ENCODE measurements at regions not wholly inside any gene's neighbourhood (a gene's known extent, or its start where the extent isn't known, plus 50 kb on each side); places are given as distances from the start of the nearest gene placed in this dataset.

DNA sequence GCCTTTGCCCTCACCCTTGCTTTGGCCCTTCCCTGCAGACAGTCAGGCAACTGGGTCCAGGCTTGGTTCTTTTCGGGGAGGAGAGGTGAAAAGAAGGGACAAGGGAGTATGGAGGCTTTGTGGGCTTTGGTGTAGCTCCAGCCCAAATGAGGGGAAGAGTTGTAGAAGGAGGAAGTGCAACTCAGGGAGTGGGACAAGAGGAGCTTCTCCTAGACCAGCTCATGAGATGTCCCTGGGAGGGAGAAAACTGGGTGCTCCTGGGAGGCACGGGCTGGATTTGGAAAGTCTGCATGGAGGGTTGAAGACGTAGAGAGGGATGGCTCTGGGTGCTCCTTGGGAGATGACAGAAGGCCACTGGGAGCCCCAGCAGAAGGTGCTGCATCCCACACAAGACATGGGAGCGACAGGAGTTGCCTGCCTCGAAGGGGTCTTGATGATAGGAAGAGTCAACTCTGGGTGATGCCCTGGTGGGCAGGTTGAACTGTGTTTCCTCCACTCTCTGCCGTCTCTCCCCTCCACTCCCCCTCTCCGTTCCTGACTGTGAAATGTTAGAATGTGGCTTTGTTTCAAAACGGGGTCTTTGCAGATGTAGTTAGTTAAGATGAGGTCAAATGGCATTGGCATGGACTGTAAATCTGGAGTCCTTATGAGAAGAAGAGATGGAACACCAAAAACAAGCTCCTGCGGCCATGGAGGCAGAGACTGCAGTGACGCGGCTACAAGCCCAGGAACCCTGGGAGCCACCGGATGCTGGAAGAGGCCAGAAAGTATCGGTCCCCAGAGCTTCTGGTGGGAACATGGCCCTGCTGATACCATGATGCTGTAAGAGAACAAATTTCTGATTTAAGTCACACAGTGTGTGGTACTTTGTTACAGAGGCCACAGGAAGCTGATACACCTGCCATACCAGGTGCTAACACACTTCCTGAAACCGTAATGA, 298.5 kb downstream of the GLRX3 start:
- Histone ChIP-seq H3K9me1 (ENCODE audit: control insufficient read depth, extremely low read depth, insufficient read depth, low read length) (no peaks in the 10 kb centered on the region), H2AFZ (ENCODE audit: control insufficient read depth, low read length) (no peak overlapping the region), H3K9ac (ENCODE audit: control insufficient read depth, extremely low read depth, insufficient read depth, low read length) (no peak overlapping the region), H3K79me2 (ENCODE audit: control insufficient read depth, insufficient read depth, low read length) (no peaks in the 10 kb centered on the region), H4K20me1 (ENCODE audit: control insufficient read depth, extremely low read depth, insufficient read depth, low read length) (no peaks in the 10 kb centered on the region), H3K4me1 (ENCODE audit: control insufficient read depth, extremely low read depth, insufficient read depth, low read length) (no peaks in the 10 kb centered on the region), H3K4me2 (ENCODE audit: control insufficient read depth, extremely low read depth, insufficient read depth, low read depth, low read length) (no peak overlapping the region), H3K27ac (ENCODE audit: control insufficient read depth, insufficient read depth, low read length) (no peak overlapping the region), H3K27me3 (ENCODE audit: control insufficient read depth, extremely low read depth, insufficient read depth, low read length) (no peaks in the 10 kb centered on the region), H3K9me3 (ENCODE audit: control insufficient read depth, low read depth, low read length) (peaks cover 18% of the 10 kb centered on the region), H3K36me3 (ENCODE audit: control insufficient read depth in 2 of 2, extremely low read depth in 1 of 2, insufficient read depth in 2 of 2, low read length in 2 of 2) (no peaks in the 10 kb centered on the region), H3K4me3 (ENCODE audit: control insufficient read depth in 2 of 3, extremely low read depth in 1 of 3, insufficient read depth in 2 of 3, low read depth in 1 of 3, low read length in 3 of 3) (no peak overlapping the region)
- FAIRE-seq (no peak), DNase-seq (ENCODE audit: low read depth, low spot score) (no peak)
- TF ChIP-seq CTCF (optimal IDR thresholded peaks at IDR 0.05 in 1 of 3, IDR thresholded peaks at IDR 0.05 in 1 of 3, conservative IDR thresholded peaks at IDR 0.05 in 1 of 3; ENCODE audit: extremely low read depth in 1 of 3, insufficient read depth in 2 of 3, low read length in 3 of 3) (no peak), EZH2 (IDR thresholded peaks at IDR 0.05; ENCODE audit: low read length) (no peak)
- dilution Hi-C loops (cut with MboI; ENCODE audit: extremely low pct_ligation_motif_present, low sequenced_read_pairs): no loop called here

GRCh38 chr10:130435961-130436360, 299.8 kb downstream of the GLRX3 start:
- Histone ChIP-seq H3K9me3 (ENCODE audit: control insufficient read depth, low read depth, low read length) (peaks cover 14% of the 10 kb centered on the region), H3K27ac (ENCODE audit: control insufficient read depth, insufficient read depth, low read length) (no peak overlapping the region), H3K4me2 (ENCODE audit: control insufficient read depth, extremely low read depth, insufficient read depth, low read depth, low read length) (no peak overlapping the region), H2AFZ (ENCODE audit: control insufficient read depth, low read length) (no peak overlapping the region), H3K4me3 (ENCODE audit: control insufficient read depth in 2 of 3, extremely low read depth in 1 of 3, insufficient read depth in 2 of 3, low read depth in 1 of 3, low read length in 3 of 3) (no peak overlapping the region), H3K9ac (ENCODE audit: control insufficient read depth, extremely low read depth, insufficient read depth, low read length) (no peak overlapping the region), H4K20me1 (ENCODE audit: control insufficient read depth, extremely low read depth, insufficient read depth, low read length) (no peaks in the 10 kb centered on the region), H3K4me1 (ENCODE audit: control insufficient read depth, extremely low read depth, insufficient read depth, low read length) (no peaks in the 10 kb centered on the region), H3K79me2 (ENCODE audit: control insufficient read depth, insufficient read depth, low read length) (no peaks in the 10 kb centered on the region), H3K9me1 (ENCODE audit: control insufficient read depth, extremely low read depth, insufficient read depth, low read length) (no peaks in the 10 kb centered on the region), H3K27me3 (ENCODE audit: control insufficient read depth, extremely low read depth, insufficient read depth, low read length) (no peaks in the 10 kb centered on the region), H3K36me3 (ENCODE audit: control insufficient read depth in 2 of 2, extremely low read depth in 1 of 2, insufficient read depth in 2 of 2, low read length in 2 of 2) (no peaks in the 10 kb centered on the region)
- dilution Hi-C loops (cut with MboI; ENCODE audit: extremely low pct_ligation_motif_present, low sequenced_read_pairs): no loop called here
- DNase-seq (ENCODE audit: low read depth, low spot score) (no peak), FAIRE-seq (no peak)
- TF ChIP-seq EZH2 (IDR thresholded peaks at IDR 0.05; ENCODE audit: low read length): no peak
- no peak for TF ChIP-seq CTCF (optimal IDR thresholded peaks at IDR 0.05 in 1 of 3, IDR thresholded peaks at IDR 0.05 in 1 of 3, conservative IDR thresholded peaks at IDR 0.05 in 1 of 3; ENCODE audit: extremely low read depth in 1 of 3, insufficient read depth in 2 of 3, low read length in 3 of 3)
